Suprapubic skin (tissue), 4 donors: ENCODE measurements at regions not wholly inside any gene's neighbourhood (a gene's known extent, or its start where the extent isn't known, plus 50 kb on each side); places are given as distances from the start of the nearest gene placed in this dataset.

Experiments
- DNase-seq, 2 donors: peaks; one replicate each; pipeline ENCODE4 v3.0.0-alpha.2; 2019; ENCODE audit warnings: low spot score in 2 of 2
- H3K27ac ChIP-seq: fragments of 200-600 bp; sonication (generic); one replicate; pipeline ENCODE4 v1.5.1; 2019
- H3K27me3 ChIP-seq: fragments of 200-600 bp; sonication (generic); one replicate; pipeline ENCODE4 v1.5.1; 2019
- H3K36me3 ChIP-seq: fragments of 200-600 bp; sonication (generic); one replicate; pipeline ENCODE4 v1.5.1; 2019
- H3K4me1 ChIP-seq: fragments of 200-600 bp; sonication (generic); one replicate; pipeline ENCODE4 v1.5.1; 2019
- H3K4me3 ChIP-seq: fragments of 200-600 bp; sonication (generic); one replicate; pipeline ENCODE4 v1.5.1; 2019; ENCODE audit warnings: mild to moderate bottlenecking
- H3K9me3 ChIP-seq: fragments of 200-600 bp; sonication (generic); one replicate; pipeline ENCODE4 v1.5.1; 2019
- EP300 ChIP-seq: sonication (generic); formaldehyde crosslinking; IDR thresholded peaks from one replicate; pipeline ENCODE4 v1.6.1; 2017; ENCODE audit warnings: antibody characterized with exemption
- POLR2A ChIP-seq, 2 donors: fragments of 450-650 bp; IDR thresholded peaks; one replicate each; pipeline ENCODE4 v1.6.1; 2017; ENCODE audit warnings: antibody characterized with exemption in 2 of 2, mild to moderate bottlenecking in 2 of 2, moderate library complexity in 2 of 2
- POLR2AphosphoS5 ChIP-seq, 3 donors: sonication (generic); formaldehyde crosslinking; IDR thresholded peaks; one replicate each; pipeline ENCODE4 v1.6.1; 2017; ENCODE audit warnings: antibody characterized with exemption in 3 of 3
- WGBS: methylation state at CpG from one replicate; pipeline ENCODE4 v1.1.5; 2018; 5-methylcytosine and 5-hydroxymethylcytosine counted together
- TF ChIP-seq, protein P1 (sequence below), 2 donors: fragments of 200-600 bp in 1 of 2; fragments of 450-650 bp in 1 of 2; sonication (generic) in 1 of 2; IDR thresholded peaks; one replicate each; pipeline ENCODE4 v1.5.1; 2016 to 2019; ENCODE audit warnings: antibody characterized with exemption in 2 of 2, mild to moderate bottlenecking in 1 of 2, moderate library complexity in 1 of 2

GRCh38 chr17:72332367-72332766, 211.5 kb downstream of the SOX9 start:
- Histone ChIP-seq H3K9me3 (no peaks in the 10 kb centered on the region), H3K27ac (no peak overlapping the region), H3K4me3 (no peak overlapping the region), H3K27me3 (peaks cover 32% of the 10 kb centered on the region), H3K36me3 (no peaks in the 10 kb centered on the region), H3K4me1 (no peaks in the 10 kb centered on the region)
- WGBS = 60% methylated on average over 3 of the region's 3 CpGs
- TF ChIP-seq EP300 = no peak
- no peak for TF ChIP-seq POLR2AphosphoS5 (IDR thresholded peaks at IDR 0.05)
- TF ChIP-seq, protein P1, sequence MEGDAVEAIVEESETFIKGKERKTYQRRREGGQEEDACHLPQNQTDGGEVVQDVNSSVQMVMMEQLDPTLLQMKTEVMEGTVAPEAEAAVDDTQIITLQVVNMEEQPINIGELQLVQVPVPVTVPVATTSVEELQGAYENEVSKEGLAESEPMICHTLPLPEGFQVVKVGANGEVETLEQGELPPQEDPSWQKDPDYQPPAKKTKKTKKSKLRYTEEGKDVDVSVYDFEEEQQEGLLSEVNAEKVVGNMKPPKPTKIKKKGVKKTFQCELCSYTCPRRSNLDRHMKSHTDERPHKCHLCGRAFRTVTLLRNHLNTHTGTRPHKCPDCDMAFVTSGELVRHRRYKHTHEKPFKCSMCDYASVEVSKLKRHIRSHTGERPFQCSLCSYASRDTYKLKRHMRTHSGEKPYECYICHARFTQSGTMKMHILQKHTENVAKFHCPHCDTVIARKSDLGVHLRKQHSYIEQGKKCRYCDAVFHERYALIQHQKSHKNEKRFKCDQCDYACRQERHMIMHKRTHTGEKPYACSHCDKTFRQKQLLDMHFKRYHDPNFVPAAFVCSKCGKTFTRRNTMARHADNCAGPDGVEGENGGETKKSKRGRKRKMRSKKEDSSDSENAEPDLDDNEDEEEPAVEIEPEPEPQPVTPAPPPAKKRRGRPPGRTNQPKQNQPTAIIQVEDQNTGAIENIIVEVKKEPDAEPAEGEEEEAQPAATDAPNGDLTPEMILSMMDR (IDR thresholded peaks at IDR 0.05) = no peak
- TF ChIP-seq POLR2A (IDR thresholded peaks at IDR 0.05) = no peak
- DNase-seq = no peak

DNA sequence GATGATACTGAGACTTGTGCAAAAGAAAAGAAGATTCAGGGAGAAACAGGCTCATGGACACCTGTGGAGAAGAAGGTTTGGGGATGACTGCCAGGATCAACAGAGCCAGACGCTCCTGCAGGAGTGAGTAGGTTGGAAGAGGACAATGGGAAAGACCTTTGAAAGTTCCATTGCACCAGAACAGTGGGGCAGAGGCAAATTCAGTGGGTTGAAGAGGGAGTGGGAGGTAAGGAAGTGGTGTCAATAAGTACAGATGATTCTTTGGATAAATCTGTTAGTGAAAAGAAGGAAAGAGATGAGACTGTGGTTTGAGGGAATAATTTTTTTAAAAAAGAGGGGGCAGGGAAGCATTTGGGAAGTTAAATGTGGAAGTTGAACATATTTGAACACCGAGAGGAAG, 212.8 kb downstream of the SOX9 start:
- Histone ChIP-seq H3K27ac (no peak overlapping the region), H3K36me3 (no peaks in the 10 kb centered on the region), H3K9me3 (no peaks in the 10 kb centered on the region), H3K4me3 (no peak overlapping the region), H3K27me3 (peaks cover 43% of the 10 kb centered on the region), H3K4me1 (peaks cover 6% of the 10 kb centered on the region)
- TF ChIP-seq, protein P1 (IDR thresholded peaks at IDR 0.05) = no peak
- TF ChIP-seq EP300 (no peak), POLR2AphosphoS5 (IDR thresholded peaks at IDR 0.05) (no peak), POLR2A (IDR thresholded peaks at IDR 0.05) (no peak)
- 75% methylated on average over 2 of the region's 2 CpGs for WGBS
- no peak for DNase-seq

DNA sequence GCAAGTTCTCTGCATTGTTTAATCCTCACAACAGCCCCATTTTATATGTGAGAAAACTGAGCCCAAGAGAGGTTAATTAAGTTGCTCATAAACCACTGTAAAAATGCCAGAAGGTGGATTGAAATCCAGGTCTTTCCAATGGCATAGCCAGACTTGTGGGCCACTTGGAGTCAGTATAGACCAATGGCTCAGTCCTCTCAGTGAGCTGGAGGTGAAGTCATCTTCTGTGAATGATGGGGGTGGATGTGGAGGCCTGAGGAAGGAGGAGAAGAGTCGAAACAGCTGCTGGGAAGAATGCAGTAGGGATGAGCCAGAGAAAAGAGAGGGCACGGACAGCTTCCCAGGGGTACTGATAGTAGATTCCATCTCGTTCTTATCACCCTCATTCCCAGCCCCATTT, 213.4 kb downstream of the SOX9 start:
- no peak for DNase-seq

GRCh38 chr17:72336026-72336803, 215.4 kb downstream of the SOX9 start:
- no peak for DNase-seq
- no peaks in the 10 kb centered on the region for H3K36me3 ChIP-seq
- no peaks in the 10 kb centered on the region for H3K9me3 ChIP-seq
- H3K27me3 ChIP-seq = peaks cover 49% of the 10 kb centered on the region
- peaks cover 10% of the 10 kb centered on the region for H3K4me1 ChIP-seq
- 67% methylated on average over 11 of the region's 11 CpGs for WGBS
- no peak overlapping the region for H3K27ac ChIP-seq
- H3K4me3 ChIP-seq = no peak overlapping the region
- TF ChIP-seq POLR2A (IDR thresholded peaks at IDR 0.05) (no peak), EP300 (no peak), POLR2AphosphoS5 (IDR thresholded peaks at IDR 0.05) (no peak)
- TF ChIP-seq, protein P1 (IDR thresholded peaks at IDR 0.05) = no peak

More for the DNA sequence above, 213.4 kb downstream of the SOX9 start:
- Histone ChIP-seq H3K9me3 (no peaks in the 10 kb centered on the region), H3K4me1 (peaks cover 10% of the 10 kb centered on the region), H3K27ac (no peak overlapping the region), H3K4me3 (no peak overlapping the region), H3K27me3 (peaks cover 43% of the 10 kb centered on the region), H3K36me3 (no peaks in the 10 kb centered on the region)
- TF ChIP-seq EP300 = no peak
- TF ChIP-seq POLR2AphosphoS5 (IDR thresholded peaks at IDR 0.05) = no peak
- no peak for TF ChIP-seq POLR2A (IDR thresholded peaks at IDR 0.05)
- WGBS = 63% methylated on average over 3 of the region's 3 CpGs

DNA sequence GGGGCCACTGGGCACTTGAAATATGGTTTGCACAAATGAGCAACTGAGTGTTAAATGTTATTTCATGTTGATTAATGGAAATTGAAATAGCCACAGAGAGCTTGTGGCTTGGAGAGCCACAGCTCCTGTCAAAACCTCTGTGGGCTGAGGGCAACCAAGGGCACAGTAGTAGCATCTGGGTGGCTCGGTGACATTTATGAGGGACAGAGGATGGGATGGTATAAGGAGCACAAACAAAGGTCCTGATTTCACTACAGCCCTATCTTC, 215.9 kb downstream of the SOX9 start:
- no peak for DNase-seq
- H3K36me3 ChIP-seq = no peaks in the 10 kb centered on the region
- H3K27ac ChIP-seq = no peak overlapping the region
- no peak overlapping the region for H3K4me3 ChIP-seq
- TF ChIP-seq POLR2AphosphoS5 (IDR thresholded peaks at IDR 0.05) = no peak
- TF ChIP-seq POLR2A (IDR thresholded peaks at IDR 0.05) = no peak
- TF ChIP-seq, protein P1 (IDR thresholded peaks at IDR 0.05) = no peak
- no peak for TF ChIP-seq EP300
- H3K4me1 ChIP-seq = peaks cover 10% of the 10 kb centered on the region
- H3K27me3 ChIP-seq = peaks cover 55% of the 10 kb centered on the region
- H3K9me3 ChIP-seq = no peaks in the 10 kb centered on the region
- 91% methylated on average over 1 of the region's 1 CpG for WGBS
